ENCODE measurements at regions not wholly inside any gene's neighbourhood (a gene's known extent, or its start where the extent isn't known, plus 50 kb on each side); places are given as distances from the start of the nearest gene placed in this dataset.

GRCh38 chr2:7697052-7697451 is 779.8 kb downstream of the RNF144A start:
- TF ChIP-seq, protein P1, sequence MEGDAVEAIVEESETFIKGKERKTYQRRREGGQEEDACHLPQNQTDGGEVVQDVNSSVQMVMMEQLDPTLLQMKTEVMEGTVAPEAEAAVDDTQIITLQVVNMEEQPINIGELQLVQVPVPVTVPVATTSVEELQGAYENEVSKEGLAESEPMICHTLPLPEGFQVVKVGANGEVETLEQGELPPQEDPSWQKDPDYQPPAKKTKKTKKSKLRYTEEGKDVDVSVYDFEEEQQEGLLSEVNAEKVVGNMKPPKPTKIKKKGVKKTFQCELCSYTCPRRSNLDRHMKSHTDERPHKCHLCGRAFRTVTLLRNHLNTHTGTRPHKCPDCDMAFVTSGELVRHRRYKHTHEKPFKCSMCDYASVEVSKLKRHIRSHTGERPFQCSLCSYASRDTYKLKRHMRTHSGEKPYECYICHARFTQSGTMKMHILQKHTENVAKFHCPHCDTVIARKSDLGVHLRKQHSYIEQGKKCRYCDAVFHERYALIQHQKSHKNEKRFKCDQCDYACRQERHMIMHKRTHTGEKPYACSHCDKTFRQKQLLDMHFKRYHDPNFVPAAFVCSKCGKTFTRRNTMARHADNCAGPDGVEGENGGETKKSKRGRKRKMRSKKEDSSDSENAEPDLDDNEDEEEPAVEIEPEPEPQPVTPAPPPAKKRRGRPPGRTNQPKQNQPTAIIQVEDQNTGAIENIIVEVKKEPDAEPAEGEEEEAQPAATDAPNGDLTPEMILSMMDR (IDR thresholded peaks at IDR 0.05): no peak
- ATAC-seq: no peak
- Histone ChIP-seq H3K9me3 (no peaks in the 10 kb centered on the region), H3K4me3 (no peak overlapping the region), H3K36me3 (ENCODE audit: low read depth) (no peaks in the 10 kb centered on the region), H3K4me1 (ENCODE audit: low read depth) (no peaks in the 10 kb centered on the region)
- intact Hi-C loops (cut with DNase I, micrococcal nuclease): no loop called here
- DNase-seq: no peak

DNA sequence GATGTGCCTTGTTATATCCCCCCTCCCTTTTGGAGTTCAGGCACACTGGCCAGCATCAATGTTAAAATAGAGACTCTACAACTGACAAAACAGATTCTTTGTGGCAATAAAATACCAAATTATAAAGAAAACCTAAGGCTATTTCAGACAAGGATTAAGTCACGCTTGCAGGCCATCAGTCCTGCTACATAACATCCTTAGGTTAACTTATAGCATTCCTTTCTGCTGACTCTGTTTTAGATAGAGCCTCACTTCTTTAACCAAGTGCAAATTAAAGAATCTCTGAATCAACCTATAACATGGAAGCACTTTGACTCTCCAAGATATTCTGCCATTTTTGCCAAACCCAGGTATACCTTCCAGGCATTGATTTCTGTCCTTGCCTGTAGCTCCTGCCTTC is 784.6 kb downstream of the RNF144A start:
- DNase-seq (no peak), ATAC-seq (no peak)
- H3K36me3 ChIP-seq (ENCODE audit: low read depth): no peaks in the 10 kb centered on the region
- H3K4me3 ChIP-seq: no peak overlapping the region
- TF ChIP-seq, protein P1 (IDR thresholded peaks at IDR 0.05): no peak
- H3K4me1 ChIP-seq (ENCODE audit: low read depth): no peaks in the 10 kb centered on the region
- intact Hi-C loops (cut with DNase I, micrococcal nuclease): no loop called here
- no peaks in the 10 kb centered on the region for H3K9me3 ChIP-seq

GRCh38 chr2:7703048-7703447 is 785.8 kb downstream of the RNF144A start:
- TF ChIP-seq, protein P1 (IDR thresholded peaks at IDR 0.05): no peak
- no peak for DNase-seq
- ATAC-seq: no peak
- H3K4me3 ChIP-seq: no peak overlapping the region
- intact Hi-C loops (cut with DNase I, micrococcal nuclease): no loop called here
- no peaks in the 10 kb centered on the region for H3K9me3 ChIP-seq
- no peaks in the 10 kb centered on the region for H3K4me1 ChIP-seq (ENCODE audit: low read depth)
- H3K36me3 ChIP-seq (ENCODE audit: low read depth): no peaks in the 10 kb centered on the region

DNA sequence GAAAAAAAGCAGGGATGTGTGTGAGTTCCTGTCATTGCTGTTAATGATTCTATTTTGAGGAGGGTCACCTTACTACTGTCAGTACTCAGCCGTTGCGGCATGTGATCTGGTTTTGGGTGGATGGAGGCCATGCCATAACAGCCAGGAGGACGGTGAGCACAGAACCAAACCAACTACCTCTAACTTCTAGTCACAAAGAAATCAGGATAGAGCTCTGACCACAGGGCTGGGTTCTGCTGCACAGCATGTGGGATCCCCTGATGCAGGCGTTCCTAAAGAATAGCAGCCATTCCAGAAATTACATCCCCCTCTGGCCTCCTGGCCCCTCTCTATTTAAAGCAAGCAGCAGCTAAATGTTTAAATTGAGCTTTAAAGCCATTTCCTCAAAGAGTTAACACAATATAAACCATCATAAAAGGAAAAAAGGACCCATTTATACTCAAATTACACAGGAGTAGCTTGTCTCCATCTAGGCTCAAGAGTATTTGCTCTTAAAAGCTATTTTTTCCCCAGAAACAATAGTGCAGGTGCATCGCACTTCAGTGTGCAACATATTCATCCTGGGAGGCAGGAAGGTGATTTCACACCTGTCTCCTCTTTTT is 786.4 kb downstream of the RNF144A start:
- Histone ChIP-seq H3K4me1 (ENCODE audit: low read depth) (no peaks in the 10 kb centered on the region), H3K4me3 (no peak overlapping the region), H3K36me3 (ENCODE audit: low read depth) (no peaks in the 10 kb centered on the region), H3K9me3 (no peaks in the 10 kb centered on the region)
- intact Hi-C loops (cut with DNase I, micrococcal nuclease): no loop called here
- DNase-seq: no peak
- ATAC-seq: no peak
- TF ChIP-seq, protein P1 (IDR thresholded peaks at IDR 0.05): no peak

DNA sequence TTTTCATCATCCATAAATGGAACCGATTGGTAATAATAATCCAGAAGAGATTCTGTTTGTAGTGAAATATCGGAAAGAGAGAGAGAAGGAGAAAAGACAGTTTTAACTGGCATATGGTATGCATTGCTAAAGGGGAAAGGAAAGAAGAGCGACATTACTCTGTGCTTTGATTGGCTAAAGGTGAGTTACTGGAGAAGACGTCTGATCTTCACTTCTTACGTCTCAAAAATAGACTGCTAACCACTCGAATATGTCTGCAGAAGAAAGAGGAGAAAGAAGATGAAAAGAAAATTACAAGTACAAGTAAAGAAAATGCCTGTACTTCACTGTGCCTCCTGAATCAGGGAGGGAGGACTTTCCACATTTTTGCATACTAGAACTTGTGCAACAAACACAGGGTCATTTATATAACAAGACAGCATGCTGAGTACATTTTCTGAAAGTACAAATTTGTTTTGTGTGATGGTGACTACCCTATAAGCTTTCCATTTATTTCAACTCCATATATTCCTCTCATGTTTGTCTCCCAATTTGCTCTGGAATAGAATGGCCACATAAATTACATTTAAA is 787.2 kb downstream of the RNF144A start:
- no peak overlapping the region for H3K4me3 ChIP-seq
- TF ChIP-seq, protein P1 (IDR thresholded peaks at IDR 0.05): no peak
- H3K36me3 ChIP-seq (ENCODE audit: low read depth): no peaks in the 10 kb centered on the region
- intact Hi-C loops (cut with DNase I, micrococcal nuclease): no loop called here
- no peaks in the 10 kb centered on the region for H3K4me1 ChIP-seq (ENCODE audit: low read depth)
- ATAC-seq: no peak
- DNase-seq: no peak
- no peaks in the 10 kb centered on the region for H3K9me3 ChIP-seq

All from mucosa of descending colon (tissue), 3 donors.